ENCODE measurements at regions not wholly inside any gene's neighbourhood (a gene's known extent, or its start where the extent isn't known, plus 50 kb on each side); places are given as distances from the start of the nearest gene placed in this dataset.
"Not testable (repeated sequence)": the region's sequence is repeated elsewhere in the genome, so short reads cannot be mapped to it uniquely, and the experiment has no call there.

DNA sequence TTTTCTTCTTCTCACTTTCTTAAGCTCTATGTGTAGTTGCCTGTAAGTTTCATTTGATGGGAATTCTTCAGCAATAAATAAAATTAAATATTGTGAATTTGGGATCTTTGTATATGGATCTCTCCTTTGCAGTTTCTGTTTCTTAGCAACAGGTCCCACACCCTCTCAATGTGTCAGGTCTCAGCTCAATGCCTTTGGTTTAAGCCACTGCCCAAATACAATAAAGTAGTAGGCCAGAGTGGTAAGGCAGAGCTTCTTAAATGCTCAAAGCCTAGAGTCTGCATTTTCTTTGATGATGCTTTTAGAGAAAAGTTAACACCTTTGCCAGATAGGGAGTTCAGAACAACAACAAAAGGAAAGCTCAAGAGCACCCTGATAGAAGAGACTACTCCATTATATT lies 343.7 kb downstream of the NSUN3 start:
- no peak for DNase-seq (ENCODE audit: low spot score)

DNA sequence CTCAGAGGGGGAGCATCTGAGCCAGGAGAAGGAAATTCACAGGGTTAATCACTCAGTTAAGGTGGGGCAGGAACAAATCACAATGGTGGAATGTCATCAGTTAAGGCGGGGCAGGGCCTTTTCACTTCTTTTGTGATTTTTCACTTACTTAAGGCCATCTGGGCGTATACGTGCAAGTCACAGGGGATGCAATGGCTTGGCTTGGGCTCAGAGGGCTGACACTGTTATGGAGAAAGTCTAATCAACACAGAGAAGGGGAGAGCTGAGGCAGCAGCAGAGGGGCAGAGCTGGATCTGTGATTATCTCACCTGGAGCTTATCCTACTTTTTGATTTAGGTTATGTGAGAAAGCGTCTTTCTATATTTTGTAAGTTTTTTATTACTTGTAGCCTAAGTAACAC lies 350.1 kb downstream of the NSUN3 start:
- not testable (repeated sequence) for DNase-seq (ENCODE audit: low spot score)

DNA sequence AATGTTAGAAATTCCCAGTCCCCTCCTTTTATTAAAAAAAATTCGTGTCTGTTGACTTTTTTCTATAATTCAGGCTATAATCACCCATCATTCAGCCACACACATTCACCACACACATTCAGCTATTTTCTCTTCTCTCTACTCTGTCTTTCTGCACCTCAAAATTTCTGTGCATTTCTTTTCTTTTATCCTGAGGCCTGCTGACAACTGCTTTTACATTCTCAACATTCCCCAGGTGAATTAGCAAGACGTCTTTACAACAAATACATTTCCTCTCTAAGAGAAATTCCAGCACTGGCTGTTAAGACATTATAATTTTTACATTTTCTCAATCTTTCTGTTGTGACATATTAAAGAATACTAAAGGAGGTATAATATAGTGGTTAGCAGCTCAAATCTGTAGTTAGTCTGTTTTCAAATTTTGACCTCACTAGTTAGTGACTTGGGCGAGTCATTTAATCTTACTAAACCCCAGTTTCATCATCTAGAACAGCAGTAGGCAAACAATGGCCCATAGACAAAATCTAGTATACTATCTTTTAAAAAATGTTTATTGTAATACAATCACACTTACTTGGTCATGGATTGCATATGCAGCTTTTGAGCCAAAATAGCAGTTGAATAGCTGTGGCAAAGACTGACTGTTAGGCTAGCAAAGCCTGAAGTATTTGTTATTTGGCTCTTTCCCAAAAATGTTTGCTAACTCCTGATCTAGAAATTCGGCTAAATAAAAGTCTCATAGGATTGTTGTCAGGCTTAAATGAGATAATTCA lies 350.7 kb downstream of the NSUN3 start:
- no peak for DNase-seq (ENCODE audit: low spot score)

DNA sequence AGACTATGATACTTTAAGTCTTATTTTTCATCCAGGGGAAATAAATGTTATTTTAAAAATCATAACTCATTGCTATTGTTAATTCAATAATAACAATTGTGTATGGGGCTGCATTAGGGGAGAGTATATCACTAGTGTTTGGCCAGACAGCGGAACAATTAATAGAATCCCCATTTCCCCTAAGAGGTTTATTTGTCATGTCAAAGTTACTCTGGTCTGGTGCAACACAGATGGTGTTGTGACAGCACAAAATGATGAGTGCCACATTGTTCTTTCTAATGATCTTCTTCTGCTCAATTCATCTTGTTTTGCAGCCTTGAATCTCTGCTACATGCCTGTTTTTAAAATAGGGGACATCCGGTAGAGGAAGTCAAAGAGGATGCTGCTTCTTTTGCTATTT lies 351.6 kb downstream of the NSUN3 start:
- DNase-seq (ENCODE audit: low spot score) = no peak

DNA sequence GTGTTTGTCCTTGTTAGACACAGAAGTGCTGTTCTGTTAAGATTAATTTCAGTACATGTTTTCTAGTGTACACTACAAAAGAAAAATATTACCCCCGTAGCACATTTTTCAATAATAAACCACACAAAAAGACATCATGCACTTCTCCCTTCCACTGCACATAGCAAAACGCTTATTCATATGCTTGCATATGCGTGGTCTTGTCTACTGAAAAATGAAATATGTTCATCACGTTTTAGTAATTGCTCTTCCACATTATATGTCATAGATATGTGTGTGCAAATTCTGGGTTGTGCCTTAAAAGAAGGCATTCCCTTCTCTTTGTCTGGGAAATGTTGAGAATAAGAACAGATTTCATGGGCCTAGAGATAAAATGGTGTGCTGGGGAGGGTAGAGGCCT lies 353.9 kb downstream of the NSUN3 start:
- no peak for DNase-seq (ENCODE audit: low spot score)

DNA sequence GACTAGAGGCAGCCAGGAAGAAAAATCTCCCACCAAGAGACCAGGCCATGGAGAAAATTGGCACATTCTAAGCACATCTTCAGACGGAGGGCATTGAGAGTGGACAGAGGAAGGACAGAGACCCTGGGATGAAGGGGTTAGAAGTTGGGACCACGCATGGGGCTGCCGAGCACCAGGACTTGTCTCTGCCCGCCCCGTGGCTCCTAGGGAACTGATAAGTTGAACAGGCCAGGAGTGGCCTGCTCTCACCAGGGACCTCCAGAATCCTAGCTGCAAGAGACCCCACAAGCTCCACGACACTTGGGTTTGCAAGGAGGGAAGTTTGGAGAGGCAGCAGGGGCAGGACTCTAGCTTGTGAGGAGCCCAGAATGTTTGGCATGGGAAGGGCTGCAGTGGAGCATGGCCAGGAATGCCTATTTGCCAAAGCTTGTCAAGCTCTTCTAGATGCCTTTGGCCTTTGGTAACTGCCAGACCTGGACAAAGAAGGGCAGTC lies 355.1 kb downstream of the NSUN3 start:
- no peak for DNase-seq (ENCODE audit: low spot score)

DNA sequence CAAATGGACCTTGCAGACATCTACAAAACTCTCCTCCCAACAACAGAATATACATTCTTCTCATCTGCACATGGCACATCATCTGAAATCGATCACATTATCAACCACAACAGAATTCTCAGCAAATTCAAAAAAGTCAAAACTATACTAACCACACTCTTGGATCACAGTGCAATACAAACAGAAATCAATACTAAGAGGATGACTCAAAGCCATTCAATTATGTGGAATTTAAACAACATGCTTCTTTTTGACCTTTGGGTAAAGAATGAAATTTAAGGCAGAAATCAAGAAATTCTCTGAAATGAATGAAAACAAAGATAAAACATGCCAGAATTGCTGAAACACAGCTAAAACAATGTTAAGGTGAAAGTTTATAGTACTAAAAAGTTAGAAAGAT lies 358.1 kb downstream of the NSUN3 start:
- no peak for DNase-seq (ENCODE audit: low spot score)

DNA sequence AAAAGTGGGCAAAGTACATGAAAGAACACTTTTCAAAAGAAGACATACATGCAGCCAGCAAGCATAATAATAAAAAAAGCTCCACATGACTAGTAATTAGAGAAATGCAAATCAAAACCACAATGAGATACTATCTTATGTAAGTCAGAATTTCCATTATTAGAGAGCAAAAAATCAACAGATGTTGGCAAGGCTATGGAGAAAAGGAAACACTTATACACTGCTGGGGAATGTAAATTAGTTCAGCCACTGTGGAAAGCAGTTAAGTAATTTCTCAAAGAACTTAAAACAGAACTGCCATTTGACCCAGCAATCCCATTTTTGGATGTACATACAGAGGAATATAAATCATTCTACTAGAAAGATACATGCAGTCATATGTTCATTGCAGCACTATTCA lies 360.7 kb downstream of the NSUN3 start:
- no peak for DNase-seq (ENCODE audit: low spot score)

DNA sequence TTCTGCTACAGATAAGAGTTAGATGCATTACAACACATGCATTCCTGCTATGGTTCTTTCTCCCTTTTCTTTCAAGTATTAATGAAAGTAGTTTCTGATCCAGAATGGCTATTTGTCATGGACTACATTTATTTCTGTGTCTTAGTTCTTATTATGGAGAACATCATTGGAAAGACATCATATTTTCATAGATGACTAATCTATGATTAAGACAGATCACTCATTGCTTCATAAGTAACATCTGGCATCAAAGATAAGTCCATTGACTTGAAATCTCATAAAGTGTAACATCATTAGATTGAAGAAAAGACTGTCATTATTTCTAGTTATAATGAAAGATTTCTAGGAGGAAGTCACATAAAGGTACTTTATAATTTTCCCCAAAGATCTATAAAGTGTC lies 366.7 kb downstream of the NSUN3 start:
- no peak for DNase-seq (ENCODE audit: low spot score)

DNA sequence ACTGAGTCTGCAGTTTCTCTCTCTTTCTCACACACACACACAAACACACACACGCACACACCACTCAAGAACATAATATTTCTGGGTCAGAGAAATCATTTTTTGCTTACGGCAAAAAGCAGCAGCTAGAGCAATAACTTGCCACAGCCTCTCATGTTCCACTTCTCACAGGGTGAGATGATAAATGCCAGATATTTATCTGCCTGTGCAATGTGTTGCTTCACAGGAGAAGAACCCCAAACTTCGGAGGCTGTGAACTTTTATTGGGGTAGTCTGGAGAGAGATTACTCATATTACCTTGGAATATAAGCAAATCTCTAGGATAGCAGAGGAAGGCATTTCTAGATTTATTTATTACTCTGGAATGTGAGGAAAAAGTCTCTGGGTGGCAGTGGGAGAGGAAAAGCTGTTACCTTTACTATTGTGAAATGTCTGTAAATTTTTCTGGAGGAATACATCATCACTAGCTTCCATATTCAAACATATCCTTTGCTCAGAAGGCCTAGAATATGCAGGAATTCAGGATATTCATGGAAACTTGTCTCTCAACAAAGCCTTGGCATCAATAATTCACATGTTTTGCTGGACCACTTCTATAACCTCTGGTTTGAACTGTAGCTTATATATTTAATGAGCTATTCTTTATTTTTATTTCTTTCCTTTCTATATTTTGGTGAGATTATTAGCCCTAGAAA lies 369.2 kb downstream of the NSUN3 start:
- no peak for DNase-seq (ENCODE audit: low spot score)

DNA sequence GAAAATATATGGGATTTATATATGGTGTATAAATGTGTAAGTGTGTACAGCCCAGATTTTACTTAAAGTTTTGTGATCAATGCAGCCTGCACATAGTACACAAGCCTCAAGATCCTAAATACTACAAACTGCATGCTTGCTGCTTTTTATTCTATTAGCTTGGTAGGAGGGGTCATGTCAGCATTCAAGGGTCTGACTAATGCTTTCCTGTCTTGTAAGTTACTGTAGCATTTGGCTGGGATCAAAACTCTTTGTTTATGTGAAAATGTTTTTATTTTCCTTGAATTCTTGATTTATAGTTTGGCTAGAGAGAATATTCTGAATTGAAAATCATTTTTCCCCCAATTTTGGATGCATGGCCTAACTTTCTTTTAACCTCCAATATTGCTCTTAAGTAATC lies 370.9 kb downstream of the NSUN3 start:
- DNase-seq (ENCODE audit: low spot score) = no peak

DNA sequence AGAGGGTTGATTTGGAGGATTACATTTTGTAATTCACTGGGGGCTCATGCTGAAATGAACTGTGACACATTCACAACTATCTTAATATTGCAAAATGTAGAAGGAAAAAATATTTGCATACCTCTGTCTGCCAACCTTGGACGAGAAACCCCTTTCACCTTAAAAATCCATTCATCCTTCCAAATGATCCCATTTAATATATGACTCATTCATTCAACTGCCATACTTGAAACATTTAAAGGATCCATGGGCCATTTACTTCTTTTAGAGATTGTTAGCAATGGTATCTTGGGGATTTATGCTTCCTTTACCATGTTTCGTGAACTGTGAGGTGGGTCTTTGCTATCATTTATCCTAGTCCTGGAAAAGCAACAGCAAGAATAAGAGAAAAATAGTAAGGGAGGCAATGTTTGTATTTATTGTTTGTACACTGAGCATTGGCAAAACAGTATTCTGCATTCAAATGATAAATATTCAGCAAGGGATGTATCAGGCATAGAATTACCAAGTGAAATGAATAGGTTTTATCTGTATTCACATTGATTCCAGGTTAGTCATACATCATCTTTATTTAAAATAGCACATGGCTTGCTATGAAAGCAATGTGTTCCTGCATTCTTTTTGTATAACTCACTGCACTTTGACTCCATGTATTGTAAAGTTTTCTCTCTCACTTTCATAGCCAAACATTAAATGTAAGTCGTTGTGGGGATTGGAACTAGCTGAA lies 378.1 kb downstream of the NSUN3 start:
- peak; percentile 19 for DNase-seq (ENCODE audit: low spot score)

DNA sequence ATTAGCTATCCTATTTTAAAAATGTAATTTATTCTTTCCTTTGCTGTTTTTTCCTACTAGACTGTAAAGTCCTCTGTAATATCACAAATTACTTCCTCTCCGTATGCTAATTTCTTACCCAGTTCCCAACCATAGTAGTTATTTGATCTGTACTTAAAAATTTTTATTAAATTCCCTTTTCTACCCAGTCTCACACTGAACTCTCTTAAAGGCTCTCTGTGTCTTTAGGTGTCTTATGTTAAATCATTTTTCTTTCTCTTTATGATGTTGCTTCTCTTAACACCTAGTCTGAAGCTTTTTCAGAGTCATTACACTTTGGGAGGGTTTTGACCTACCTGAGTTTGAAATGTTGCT lies 378.6 kb downstream of the NSUN3 start:
- no peak for DNase-seq (ENCODE audit: low spot score)

DNA sequence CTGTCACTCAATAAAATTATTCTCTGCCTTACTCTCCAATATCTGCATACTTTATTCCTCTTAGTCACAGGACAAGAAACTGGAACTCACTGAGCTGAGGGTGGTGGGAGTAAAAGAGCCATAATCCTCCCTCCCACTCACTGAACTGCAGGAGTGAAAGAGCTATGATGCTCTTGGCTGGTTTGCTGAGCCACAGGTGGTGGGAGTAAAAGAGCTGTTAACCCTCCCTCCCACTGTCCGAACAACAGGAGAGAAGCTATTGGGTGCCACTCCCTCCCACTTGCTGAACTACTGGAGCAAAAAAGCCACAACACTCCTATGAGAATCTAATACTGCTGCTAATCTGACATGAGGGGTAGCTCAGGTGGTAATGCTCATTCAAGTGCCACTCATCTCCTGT lies 391.0 kb downstream of the NSUN3 start:
- DNase-seq (ENCODE audit: low spot score) = no peak

DNA sequence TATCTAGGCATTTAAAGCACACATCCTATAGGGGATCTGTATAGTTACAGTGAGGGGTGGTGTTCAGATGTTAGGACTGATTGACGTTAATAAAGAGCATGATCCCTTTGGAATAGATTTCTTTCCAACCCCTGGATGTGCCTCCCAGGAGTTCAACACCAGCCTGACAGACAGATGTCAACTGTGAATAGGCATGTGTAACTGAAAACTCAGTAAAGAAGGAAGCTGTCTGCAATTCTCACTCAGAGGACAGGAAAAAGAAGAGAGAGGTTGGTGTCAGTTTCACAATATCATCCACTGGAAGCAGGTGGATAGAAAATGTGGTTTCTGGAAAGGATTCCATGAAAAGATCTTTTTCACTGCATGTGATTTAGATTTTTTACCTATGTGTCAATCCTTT lies 396.3 kb downstream of the NSUN3 start:
- no peak for DNase-seq (ENCODE audit: low spot score)

DNA sequence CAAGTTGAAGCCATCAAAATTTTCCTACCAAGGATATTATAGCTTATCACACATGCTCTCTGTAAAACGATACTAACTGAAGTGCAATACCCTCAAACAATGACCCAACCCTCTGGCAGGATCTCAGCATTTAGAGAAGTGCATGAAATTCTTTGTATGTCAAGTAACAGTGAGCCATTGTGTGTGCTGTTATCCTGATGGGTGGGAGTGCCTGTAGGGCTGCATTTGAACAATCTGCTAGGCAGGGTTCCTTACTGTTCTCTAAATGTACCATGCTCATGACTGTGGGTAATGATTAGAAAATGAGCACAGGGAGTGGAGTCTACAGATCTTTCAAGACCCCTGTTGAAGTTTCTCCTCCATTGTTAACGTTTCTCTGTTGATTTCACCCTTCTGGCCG lies 398.1 kb downstream of the NSUN3 start:
- DNase-seq (ENCODE audit: low spot score) = no peak

DNA sequence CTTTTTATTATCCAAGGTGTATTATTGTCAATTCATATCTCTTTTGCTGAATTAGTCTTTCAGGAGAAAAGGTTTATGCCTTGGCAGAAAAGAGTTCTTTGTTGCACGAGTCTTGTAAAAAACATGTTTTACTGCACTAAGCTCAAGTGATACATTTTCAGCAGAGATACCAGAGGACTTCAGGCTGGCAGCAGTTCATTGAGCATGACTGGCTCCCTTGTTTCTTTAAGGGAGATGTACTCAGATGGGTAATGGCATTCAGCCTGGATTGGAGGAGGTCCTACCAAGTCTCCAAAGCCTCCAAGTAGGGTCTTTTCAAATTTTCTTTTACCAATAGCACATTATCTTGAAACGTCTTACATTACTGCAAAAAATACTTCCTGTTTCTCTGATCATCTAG lies 400.1 kb downstream of the NSUN3 start:
- DNase-seq (ENCODE audit: low spot score) = no peak

DNA sequence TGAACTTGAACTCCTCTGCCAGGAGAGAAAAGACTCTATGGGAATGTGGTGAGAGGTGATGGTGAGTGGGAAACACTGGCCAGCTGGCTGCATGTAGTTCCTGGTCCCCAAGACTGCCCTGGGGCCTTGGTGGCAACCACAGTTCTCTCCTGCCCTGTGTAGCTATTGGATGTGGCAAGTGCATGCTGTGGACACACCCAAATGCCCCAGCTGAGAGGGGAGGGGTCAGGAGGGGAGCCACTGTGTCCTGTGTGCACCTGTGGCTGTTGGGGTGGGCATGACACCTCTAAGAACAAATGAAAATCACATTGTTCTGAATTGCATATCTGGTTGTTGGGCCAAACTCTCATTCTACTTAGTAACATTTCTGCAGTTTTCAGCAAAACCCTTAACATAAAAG lies 409.6 kb downstream of the NSUN3 start:
- no peak for DNase-seq (ENCODE audit: low spot score)

DNA sequence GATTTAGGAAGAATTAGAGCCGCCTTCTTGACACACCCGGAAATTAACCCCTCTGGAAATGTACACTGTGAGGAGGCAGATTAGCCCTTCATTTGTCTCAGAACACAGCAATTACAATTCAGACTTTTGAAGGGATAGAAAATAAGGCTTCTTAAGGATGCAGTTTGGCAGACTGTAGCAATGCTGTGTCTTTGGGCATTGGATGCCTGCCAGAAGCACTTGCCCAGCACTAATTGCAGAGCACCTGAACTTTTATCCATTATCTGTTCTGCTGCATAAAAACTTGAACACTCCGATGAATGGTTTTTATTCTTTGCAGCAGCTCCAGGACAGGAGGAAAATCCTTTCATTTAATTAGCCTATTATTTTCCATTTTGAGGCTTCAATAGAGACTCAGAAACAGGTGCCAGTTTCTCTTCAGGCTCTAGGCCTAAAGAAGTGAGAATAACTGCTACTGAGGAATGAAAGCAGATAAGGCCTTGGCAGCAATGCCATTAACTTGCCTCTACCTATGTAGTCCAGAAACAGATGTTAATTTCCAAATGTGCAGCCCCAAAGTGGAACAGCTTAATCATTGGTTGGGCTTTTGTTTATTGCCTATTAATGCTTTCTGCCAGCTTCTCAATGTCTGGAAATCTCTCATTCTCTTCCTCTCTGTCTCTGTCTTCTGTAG lies 418.5 kb downstream of the NSUN3 start:
- DNase-seq (ENCODE audit: low spot score) = no peak

DNA sequence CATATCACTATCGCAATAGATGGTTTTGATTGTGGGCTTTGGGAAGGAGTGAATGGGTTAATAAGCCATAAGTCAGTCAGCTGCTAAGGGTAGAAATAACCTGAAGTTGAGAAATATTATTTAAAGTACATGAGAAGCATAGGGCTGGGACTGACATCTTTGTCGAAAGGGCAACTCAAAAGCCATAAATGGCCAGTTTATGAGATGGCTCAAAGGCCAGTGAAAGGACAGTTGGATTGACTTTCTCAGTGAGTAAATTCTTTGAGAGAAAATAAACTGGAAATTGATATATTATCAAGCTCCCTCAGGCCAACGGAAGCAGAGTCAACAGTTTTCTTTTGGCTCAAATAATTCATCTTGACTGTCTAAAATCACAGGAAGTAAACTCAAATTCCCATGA lies 419.8 kb downstream of the NSUN3 start:
- no peak for DNase-seq (ENCODE audit: low spot score)

DNA sequence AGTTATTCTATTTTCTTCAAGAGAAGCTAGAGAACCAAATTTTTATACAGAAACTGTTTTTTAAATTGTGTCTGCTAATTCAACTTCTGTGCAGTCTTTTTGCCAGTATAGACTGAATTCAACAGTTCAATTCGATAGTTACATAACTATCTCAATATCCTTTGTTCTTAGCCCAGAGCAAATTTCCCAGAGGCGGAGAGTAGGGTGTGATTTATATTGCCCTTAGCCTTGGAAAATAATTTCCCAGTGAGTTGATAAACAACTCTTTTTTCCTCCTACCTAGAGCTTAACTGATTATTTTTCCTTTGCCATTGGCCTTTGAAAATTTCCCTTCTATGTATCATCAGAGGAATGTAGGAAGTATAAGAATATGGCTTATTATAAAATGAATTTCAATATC lies 420.5 kb downstream of the NSUN3 start:
- no peak for DNase-seq (ENCODE audit: low spot score)

DNA sequence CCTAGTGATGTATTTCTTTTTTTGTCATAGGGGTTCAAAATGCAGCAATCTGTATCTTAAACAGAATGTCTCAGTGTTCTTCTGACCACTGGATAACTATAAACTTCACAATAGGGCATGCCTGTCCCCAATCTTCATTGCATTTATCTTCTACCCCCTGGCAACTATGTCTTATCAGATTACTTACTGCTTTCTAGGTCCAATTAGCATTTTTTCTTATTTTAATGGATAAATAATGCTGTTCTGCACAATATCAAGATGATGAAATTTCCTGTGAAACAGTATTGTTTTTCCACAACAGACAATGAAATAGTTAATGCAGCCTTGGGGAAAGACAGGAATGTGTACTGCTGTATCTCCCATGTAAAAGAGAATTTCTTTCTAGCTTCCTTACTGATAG lies 432.1 kb downstream of the NSUN3 start:
- DNase-seq (ENCODE audit: low spot score) = no peak

DNA sequence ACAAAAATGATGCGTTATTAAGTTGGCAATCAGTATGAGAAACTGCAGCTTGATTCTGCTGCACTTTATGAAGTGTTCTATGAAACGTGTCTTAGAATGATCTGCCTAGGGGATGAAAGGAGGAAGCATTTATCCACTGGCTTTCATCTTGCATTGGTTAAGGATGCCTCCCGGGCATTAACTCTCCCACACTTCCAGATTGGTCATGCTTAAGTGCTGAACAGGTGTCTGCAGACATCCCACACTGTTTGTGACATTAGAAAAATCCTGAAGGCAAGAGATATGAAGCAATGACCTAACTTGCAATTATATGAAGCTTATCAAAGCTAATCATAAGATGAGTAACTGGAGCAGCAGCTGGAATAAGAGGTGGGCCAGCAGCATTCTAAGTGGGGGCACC lies 437.3 kb downstream of the NSUN3 start:
- no peak for DNase-seq (ENCODE audit: low spot score)
